ENCODE measurements at regions not wholly inside any gene's neighbourhood (a gene's known extent, or its start where the extent isn't known, plus 50 kb on each side); places are given as distances from the start of the nearest gene placed in this dataset.
A peak's percentile ranks its signal among the peaks of the same experiment; 100 is the strongest.
"Not testable (repeated sequence)": the region's sequence is repeated elsewhere in the genome, so short reads cannot be mapped to it uniquely, and the experiment has no call there.

DNA sequence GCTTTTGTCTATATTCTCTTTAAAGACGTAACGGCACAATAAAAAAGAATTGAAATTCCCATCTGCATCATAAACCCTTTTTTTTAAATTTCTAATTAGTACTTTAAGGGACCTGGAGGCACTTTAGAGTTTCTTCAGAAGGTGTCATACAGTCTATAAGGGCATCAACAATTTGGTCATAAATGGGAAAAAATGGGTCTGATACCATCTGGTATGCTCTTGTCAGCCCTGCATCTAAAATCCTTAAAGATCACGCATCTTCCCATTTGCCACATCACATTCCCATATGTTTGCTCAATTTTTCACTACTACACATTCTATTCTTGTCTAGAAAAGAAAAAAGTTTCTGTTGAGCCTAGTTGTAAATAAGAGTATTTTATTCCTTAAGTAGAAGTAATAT, 53.8 kb downstream of the COX7C start:
- no peak for DNase-seq

DNA sequence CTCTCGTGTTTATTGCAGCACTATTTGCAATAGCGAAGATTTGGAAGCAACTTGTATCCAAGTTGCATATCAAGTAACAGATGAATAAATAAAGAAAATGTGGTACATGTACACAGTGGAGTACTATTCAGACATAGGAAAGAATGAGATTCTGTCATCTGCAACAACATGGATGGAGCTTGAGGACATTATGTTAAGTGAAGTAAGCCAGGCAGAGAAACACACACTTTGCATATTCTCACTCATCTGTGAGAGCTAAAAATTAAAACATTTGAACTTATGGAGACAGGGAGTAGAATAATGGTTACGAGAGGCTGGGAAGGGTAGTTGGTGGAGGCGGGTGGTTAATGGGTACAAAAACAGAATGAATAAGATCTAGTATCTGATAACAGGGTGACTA, 56.3 kb downstream of the COX7C start:
- no peak for DNase-seq

- DNase-seq, result no peak
Measured at GRCh38 chr5:86675311-86675710, 57.6 kb downstream of the COX7C start.

- DNase-seq, result peak; percentile 5
Measured at GRCh38 chr5:86679529-86679928, 61.8 kb downstream of the COX7C start.

DNA sequence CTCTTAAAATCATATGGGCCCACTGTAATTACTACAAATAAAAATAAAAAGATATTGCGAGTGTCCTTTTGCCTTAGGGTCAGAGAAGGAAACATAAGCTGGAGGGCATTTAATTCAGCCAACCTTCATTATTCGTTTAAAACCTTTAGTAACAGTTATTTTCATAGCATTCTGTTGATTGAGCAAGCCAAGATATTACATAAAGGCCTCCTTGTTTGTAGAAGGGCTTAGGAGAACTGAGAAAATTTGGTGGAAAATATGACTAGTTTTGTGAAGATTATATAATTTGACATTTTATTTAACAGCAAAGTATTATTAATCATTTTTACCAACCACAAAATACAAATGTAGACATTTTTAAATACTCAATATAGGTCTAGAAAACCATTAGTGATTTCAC, 62.2 kb downstream of the COX7C start:
- no peak for DNase-seq

- DNase-seq, result no peak
Measured at GRCh38 chr5:86684222-86684621, 66.5 kb downstream of the COX7C start.

- no peak for DNase-seq
Measured at GRCh38 chr5:86686046-86686445, 68.3 kb downstream of the COX7C start.

GRCh38 chr5:86688406-86688805, 70.7 kb downstream of the COX7C start:
- no peak for DNase-seq

DNA sequence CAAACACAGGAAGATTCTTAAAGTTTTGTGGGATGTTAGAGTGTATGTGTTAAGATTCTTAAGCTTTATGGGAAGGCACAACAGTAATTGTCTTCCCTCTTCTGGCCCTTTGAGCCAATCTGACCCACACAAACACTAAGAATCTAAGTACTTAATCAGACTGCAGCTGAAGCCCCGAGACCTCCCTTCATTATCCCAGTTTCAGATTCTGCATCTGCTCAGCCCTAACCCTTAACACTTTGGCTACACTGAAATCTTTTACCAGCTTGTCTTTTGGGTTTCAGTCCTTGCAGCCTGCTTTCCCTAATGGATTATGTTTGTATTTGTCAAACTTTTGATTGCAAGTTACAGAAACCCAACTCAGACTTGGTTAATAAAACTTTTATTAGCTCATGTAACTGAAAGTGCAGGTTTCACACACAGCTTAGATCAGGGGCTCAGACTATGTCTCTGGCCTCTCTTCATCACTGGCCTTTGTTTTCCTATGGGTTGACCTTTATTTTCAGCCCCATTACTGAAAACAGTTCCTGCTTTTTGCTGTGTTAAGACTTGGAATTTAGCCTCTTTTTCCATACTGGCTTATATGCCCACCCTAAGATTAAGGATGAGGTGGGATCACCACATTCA, 71.5 kb downstream of the COX7C start:
- no peak for DNase-seq

DNA sequence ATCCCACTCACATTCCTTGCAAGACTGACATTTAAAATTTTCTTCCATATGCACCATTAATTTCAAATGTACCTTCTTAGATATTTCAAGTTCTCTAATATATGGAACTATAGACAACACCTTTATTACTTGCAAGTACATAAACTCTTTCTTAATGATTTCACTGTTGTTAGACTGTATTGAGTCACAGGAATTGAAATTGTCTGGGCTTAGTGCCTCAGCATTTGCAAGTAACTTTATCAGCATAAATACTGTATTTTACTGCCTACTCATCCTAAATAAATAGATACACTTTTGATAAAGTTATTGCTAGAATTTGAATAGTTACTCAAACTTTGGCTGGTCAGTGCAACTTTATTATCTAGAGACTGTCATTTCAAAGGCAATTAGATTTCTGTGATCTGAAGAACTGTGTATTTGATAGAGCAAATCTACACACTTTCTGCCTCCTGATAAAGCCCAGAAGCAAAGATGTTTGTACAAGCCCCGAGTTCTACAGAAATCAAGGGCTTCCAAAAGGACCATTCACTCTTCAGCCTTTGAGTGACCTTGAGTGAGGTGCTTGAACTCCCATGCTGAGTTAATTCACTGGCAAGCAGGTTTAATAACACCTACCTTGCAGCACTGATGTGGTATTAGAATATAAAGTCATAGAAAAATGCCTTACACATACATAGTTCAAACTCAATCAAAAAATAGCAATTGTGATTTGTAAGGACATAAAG, 91.6 kb downstream of the COX7C start:
- DNase-seq, result no peak

DNA sequence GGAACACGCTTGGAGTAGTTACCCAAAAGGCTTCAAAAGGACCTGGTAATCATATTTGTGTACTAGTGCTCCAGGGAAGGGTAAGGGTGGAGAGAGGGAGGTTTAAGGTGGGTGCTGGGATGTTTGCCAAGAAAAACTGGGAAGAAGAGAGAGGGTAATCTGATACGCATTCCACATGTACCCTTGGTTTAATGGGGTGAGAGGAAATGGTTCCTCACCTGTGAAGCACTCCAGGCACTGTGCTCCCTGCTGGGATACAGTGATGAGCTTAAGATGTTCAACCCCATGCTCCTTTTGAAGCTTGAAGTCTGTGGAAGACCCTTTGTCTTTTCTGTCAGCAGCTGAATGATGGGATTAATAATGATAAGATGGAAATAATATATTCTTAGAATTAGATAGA, 98.4 kb downstream of the COX7C start:
- DNase-seq, result no peak

DNA sequence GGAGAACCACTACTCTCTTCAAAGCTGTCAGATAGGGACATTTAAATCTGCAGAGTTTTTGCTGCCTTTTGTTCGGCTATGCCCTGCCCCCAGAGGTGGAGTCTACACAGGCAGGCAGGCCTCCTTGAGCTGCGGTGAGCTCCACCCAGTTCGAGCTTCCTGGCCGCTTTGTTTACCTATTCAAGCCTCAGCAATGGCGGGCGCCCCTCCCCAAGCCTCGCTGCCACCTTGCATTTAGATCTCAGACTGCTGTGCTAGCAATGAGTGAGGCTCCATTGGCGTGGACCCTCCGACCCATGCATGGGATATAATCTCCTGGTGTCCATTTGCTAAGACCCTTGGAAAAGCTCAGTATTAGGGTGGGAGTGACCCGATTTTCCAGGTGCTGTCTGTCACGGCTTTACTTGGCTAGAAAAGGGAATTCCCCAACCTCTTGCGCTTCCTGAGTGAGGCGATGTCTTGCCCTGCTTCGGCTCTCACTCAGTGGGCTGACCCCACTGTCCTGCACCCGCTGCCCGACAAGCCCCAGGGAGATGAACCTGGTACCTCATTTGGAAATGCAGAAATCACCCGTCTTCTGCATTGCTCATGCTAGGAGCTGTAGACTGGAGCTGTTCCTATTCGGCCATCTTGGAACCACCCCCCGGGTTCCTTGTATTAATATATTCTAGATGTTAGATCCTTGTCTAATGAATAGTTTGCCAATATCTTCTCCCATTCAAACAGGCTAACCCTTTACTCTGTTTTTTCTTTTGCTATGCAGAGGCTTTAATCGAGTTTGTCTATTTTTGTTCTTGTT, 113.8 kb downstream of the COX7C start:
- DNase-seq, result not testable (repeated sequence)

DNA sequence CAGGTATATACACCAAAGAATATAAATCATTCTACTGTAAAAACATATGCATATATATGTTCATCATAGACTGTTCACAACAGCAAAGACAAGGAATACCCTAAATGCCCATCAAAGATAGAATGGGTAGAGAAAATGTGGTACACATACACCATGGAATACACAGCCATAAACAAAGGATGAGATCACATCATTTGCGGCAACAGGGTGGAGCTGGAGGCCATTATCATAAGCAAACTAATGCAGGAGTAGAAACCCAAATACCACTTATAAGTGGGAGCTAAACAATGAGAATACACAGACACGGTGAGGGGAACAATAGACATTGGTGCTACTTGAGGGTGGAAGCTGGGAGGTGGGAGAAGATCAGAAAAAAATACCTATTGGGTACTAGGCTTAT, 117.6 kb downstream of the COX7C start:
- no peak for DNase-seq

- no peak for DNase-seq
Measured at GRCh38 chr5:86737579-86737978, 119.8 kb downstream of the COX7C start.

DNA sequence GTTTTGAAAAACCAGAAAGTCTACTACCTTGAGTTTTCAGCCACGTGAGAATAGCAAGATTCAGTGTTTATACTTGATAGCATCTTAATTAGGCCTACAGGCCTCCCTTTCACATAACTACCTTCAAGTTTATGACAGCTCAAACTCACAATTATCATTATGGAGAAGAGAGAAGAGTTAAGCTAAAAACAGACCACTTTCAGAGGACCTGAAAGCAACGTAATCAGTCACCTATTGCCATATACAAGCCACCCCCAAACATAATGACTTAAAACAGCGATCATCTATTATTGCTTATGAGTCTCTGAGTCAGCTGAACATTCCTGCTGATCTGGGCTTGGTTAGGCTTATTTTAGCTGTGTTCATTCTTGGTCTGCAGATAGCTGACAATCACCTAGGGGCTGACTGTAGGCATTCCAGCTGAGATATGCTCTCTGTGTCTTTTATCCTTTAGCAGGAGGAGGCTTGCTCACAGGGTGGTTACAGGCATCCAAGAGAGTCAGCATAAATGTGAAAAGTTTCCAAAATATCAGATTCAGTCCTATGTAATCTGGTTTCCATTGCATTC, 130.9 kb downstream of the COX7C start:
- no peak for DNase-seq

GRCh38 chr5:86749841-86750240, 132.1 kb downstream of the COX7C start:
- no peak for DNase-seq

DNA sequence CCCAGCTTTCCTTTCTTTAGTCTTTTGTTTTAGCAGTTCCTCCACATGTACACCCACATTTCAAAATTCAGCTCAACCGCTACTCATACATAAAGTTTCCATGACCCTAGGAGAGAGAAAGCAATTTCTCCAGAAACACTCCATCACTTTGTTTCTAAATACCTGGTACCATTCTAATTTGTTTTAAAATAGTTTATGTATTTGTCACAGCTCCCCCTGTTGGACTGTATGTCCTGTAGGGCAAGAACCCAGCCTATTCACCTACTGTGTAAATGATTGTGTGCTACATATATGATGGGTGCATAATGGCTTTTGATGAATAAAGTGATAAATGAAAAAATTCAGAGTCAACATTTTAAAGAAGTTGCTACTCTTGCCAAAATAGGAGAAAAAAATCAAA, 139.1 kb downstream of the COX7C start:
- DNase-seq, result no peak

DNA sequence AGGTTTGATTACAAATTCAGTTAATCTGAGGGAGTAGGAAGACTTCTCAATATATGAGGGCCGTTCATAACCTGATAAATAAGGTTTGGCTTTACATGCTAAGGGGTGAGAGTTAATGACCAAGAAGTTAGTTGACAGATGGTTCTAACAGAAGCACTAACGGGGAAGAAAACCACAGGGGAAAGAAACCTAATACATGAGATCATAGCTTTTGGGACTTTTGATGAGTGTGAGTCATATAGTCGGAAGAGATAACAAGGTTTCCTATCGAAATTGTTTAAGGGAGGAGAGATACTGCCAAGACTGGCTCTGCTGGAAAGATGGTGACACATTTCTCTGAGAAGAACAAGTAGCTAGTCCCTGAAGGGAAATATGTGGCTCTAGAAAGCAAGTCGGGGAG, 140.1 kb downstream of the COX7C start:
- no peak for DNase-seq

DNA sequence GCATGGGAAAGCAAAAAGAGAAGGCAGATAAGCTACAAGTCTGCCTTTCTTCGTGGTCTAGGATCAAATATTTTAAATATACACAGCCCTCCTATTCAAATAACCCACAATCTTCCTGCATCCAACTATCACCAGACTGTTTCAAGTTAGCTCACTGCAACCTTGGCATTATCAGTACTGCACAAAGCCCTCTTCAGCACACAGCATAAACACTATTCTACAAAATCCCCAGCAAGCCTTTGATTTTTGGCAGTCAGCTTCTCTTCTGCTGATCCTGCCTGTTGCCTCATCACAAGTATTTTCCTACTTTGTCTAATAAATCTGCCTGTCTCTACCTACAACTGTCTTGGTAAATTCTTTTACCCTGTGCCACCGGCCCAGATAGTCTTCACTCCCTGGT, 142.9 kb downstream of the COX7C start:
- no peak for DNase-seq

DNA sequence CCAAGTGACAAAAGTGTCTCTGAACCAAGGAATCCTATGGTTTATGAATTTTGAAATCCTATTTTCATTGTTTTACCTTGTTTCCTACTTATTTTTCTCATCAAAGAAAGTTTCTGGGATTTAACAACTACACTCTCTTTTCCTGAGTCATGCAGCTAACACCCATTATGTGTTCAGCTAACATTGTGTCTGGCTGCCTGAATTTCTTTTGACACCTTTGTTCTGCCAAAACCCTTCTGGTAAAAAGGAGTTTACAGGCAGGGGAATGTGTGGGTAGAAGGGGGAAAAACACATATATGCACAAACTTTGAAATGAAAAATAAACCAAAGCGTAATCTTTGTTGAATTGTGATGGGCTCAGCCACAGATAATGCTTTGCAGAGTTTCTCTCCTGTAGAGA, 146.2 kb downstream of the COX7C start:
- DNase-seq, result no peak

- DNase-seq, result no peak
Measured at GRCh38 chr5:86765778-86766502, 148.2 kb downstream of the COX7C start.

DNA sequence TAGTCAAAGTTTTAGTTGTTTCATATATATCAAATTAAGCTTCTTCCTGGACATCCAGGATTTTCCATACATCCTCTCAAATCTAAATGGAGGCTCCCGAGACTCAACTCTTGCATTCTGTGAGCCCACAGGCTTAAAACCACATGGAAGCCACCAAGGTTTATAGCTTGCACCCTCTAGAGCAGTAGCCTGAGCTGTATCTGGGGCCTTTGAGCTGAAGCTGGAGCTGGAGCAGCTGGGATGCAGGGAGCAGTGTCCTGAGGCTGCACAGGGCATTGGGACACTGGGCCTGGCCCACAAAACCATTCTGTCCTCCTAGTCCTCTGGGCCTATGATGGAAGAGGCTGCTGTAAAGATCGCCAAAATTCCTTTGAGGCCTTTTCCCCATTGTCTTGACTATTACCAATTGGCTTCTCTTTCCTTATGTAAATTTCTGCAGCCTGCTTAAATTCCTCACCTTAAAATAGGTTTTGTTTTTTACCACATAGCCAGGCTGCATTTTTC, 151.0 kb downstream of the COX7C start:
- no peak for DNase-seq

DNA sequence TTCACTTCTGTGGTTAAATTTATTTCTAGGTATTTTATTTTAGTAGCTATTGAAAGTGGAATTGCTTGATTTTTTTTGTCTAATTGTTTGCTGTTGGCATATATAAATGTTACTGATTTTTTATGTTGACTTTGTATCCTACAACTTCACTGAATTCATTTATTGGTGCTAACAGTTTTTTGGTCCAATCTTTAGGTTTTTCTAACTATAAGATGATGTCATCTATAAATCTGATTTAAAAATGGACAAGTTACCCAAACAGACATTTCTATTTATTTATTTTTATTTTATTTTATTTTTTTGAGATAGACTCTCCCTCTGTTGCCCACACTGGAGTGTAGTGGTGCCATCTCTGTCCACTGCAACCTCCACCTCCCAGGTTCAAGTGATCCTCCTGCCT, 162.3 kb downstream of the COX7C start:
- no peak for DNase-seq
